KMS-11 (cell line): ENCODE measurements at regions not wholly inside any gene's neighbourhood (a gene's known extent, or its start where the extent isn't known, plus 50 kb on each side); places are given as distances from the start of the nearest gene placed in this dataset.

ENCODE experiments used
- H2AFZ ChIP-seq: fragments of 200-600 bp; sonication (generic); 2 replicates; pipeline ENCODE4 v1.6.1; 2016; ENCODE audit warnings: antibody characterized with exemption, mixed run types, low read depth
- H3K27ac ChIP-seq: fragments of 200-600 bp; sonication (generic); 2 replicates; pipeline ENCODE4 v1.6.1; 2016; ENCODE audit warnings: mild to moderate bottlenecking, mixed run types
- H3K27me3 ChIP-seq: fragments of 200-600 bp; sonication (generic); 2 replicates; pipeline ENCODE4 v1.6.1; 2017; ENCODE audit warnings: mild to moderate bottlenecking, low read depth, mixed run types, moderate library complexity; ENCODE audit not compliant: insufficient read depth
- H3K36me3 ChIP-seq: fragments of 200-600 bp; sonication (generic); 2 replicates; pipeline ENCODE4 v1.6.1; 2017; ENCODE audit warnings: mild to moderate bottlenecking, mixed run types; ENCODE audit not compliant: insufficient read depth
- H3K4me1 ChIP-seq: fragments of 200-600 bp; sonication (generic); 2 replicates; pipeline ENCODE4 v1.6.1; 2016; ENCODE audit warnings: mild to moderate bottlenecking, low read depth, mixed run types; ENCODE audit not compliant: poor library complexity, severe bottlenecking
- H3K4me2 ChIP-seq: fragments of 200-600 bp; sonication (generic); 2 replicates; pipeline ENCODE4 v1.7.0; 2016; ENCODE audit warnings: mild to moderate bottlenecking, mixed run types
- H3K4me3 ChIP-seq: fragments of 200-600 bp; sonication (generic); IDR thresholded peaks from 2 replicates; pipeline ENCODE4 v1.6.1; 2017; ENCODE audit warnings: low read depth, low read length, mixed read lengths; ENCODE audit not compliant: insufficient read depth
- H3K79me2 ChIP-seq: fragments of 200-600 bp; sonication (generic); 2 replicates; pipeline ENCODE4 v1.6.1; 2016; ENCODE audit warnings: low read depth, mixed run types; ENCODE audit not compliant: insufficient read depth
- H3K9ac ChIP-seq: fragments of 200-600 bp; sonication (generic); 2 replicates; pipeline ENCODE4 v1.6.1; 2016; ENCODE audit warnings: mild to moderate bottlenecking, mixed run types
- H4K20me1 ChIP-seq: fragments of 200-600 bp; sonication (generic); 2 replicates; pipeline ENCODE4 v1.6.1; 2016; ENCODE audit warnings: mild to moderate bottlenecking, mixed run types; ENCODE audit not compliant: insufficient read depth
- TF ChIP-seq, protein P1 (sequence below): fragments of 200-600 bp; sonication (generic); conservative IDR thresholded peaks from 2 replicates; pipeline ENCODE4 v1.6.1; 2017; ENCODE audit warnings: low read depth, mild to moderate bottlenecking, antibody characterized with exemption, low read length, moderate library complexity, mixed read lengths

DNA sequence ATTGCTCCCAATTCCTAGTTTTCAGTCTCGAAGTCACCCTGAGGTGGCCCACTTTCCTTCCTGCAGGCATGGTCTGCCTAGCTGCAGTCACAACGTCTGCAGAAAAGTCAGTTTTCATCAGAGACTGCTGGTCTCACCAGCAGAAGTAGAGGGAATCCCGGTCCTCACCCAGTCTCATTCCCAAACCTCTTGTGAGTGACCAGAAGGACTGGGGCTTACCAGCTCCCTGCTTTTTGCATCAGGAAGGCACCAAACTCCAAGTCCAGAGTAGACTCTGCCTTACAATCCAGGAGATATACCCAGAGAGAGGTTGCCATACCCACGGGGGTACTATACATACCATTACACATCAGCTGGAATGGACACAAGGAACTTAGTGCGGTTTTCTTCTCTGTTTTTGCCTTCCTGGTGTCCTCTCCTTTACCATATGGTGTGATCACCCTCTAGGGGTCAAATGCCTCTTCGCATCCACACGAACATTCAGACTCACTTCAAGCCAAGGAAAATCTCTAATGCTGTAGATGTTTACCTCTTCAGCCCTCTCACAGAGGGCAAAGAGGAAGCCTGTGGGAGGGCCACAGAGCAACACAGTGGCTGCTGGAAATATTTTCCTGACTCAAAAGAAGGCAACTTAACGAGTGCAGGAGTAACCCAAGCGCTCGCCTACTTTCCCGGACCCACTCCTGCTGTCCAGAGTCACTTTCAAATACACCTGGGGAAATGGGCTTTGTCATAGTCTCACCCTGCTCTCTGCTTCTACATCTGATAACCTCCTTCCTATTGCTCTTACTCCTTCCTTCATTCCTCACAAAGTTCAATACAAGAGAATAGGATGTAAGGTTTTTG lies 220.9 kb downstream of the C7orf25 start:
- Histone ChIP-seq H3K9ac (no peak overlapping the region), H3K4me1 (no peaks in the 10 kb centered on the region), H3K79me2 (no peaks in the 10 kb centered on the region), H3K27me3 (no peaks in the 10 kb centered on the region), H3K36me3 (no peaks in the 10 kb centered on the region), H3K4me3 (no peak overlapping the region), H2AFZ (no peak overlapping the region), H3K27ac (no peak overlapping the region), H3K4me2 (no peak overlapping the region), H4K20me1 (no peaks in the 10 kb centered on the region)
- TF ChIP-seq, protein P1, sequence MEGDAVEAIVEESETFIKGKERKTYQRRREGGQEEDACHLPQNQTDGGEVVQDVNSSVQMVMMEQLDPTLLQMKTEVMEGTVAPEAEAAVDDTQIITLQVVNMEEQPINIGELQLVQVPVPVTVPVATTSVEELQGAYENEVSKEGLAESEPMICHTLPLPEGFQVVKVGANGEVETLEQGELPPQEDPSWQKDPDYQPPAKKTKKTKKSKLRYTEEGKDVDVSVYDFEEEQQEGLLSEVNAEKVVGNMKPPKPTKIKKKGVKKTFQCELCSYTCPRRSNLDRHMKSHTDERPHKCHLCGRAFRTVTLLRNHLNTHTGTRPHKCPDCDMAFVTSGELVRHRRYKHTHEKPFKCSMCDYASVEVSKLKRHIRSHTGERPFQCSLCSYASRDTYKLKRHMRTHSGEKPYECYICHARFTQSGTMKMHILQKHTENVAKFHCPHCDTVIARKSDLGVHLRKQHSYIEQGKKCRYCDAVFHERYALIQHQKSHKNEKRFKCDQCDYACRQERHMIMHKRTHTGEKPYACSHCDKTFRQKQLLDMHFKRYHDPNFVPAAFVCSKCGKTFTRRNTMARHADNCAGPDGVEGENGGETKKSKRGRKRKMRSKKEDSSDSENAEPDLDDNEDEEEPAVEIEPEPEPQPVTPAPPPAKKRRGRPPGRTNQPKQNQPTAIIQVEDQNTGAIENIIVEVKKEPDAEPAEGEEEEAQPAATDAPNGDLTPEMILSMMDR: peak; percentile 34; the same call in 1 of the 2 replicates

DNA sequence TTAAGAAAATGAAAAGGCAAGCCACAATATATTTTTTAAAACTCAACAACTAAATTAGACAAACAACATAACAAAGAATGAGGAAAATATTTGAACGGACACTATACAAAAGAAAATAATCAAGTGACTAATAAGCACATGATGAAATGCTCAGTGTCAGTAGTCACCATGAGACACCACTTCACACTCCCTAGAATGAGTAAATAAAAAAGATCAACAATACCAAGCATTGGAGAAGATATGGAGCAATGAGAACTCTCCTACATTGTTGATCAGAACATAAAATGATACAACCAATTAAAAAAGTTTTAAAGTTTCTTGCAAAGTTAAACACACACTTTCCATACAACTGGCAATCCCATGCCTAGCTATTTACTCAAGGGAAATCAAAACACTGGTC lies 222.2 kb downstream of the C7orf25 start:
- no peak overlapping the region for H3K9ac ChIP-seq
- no peaks in the 10 kb centered on the region for H4K20me1 ChIP-seq
- no peaks in the 10 kb centered on the region for H3K27me3 ChIP-seq
- TF ChIP-seq, protein P1: no peak
- no peak overlapping the region for H3K4me2 ChIP-seq
- H3K27ac ChIP-seq: no peak overlapping the region
- no peaks in the 10 kb centered on the region for H3K36me3 ChIP-seq
- H2AFZ ChIP-seq: no peak overlapping the region
- no peaks in the 10 kb centered on the region for H3K79me2 ChIP-seq
- H3K4me3 ChIP-seq: no peak overlapping the region
- no peaks in the 10 kb centered on the region for H3K4me1 ChIP-seq

DNA sequence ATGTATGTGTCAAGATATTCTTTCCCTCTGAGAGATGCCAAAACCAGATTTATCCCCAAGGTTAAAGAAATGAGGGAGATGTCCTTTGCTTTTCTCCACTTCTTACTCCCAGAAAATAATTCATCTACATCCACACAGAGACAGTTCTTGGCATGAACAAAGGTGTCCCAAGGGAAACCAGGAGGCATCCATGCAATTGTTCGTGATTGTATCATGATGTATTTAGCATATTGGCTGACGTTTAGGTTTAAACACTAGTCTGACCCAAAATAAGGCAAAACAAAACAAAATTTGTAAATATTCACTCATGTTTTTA lies 223.9 kb downstream of the C7orf25 start:
- Histone ChIP-seq H3K4me2 (no peak overlapping the region), H3K79me2 (no peaks in the 10 kb centered on the region), H3K9ac (no peak overlapping the region), H3K4me1 (no peaks in the 10 kb centered on the region), H4K20me1 (no peaks in the 10 kb centered on the region), H2AFZ (no peak overlapping the region), H3K27me3 (no peaks in the 10 kb centered on the region), H3K36me3 (no peaks in the 10 kb centered on the region), H3K27ac (no peak overlapping the region), H3K4me3 (no peak overlapping the region)
- TF ChIP-seq, protein P1: no peak

DNA sequence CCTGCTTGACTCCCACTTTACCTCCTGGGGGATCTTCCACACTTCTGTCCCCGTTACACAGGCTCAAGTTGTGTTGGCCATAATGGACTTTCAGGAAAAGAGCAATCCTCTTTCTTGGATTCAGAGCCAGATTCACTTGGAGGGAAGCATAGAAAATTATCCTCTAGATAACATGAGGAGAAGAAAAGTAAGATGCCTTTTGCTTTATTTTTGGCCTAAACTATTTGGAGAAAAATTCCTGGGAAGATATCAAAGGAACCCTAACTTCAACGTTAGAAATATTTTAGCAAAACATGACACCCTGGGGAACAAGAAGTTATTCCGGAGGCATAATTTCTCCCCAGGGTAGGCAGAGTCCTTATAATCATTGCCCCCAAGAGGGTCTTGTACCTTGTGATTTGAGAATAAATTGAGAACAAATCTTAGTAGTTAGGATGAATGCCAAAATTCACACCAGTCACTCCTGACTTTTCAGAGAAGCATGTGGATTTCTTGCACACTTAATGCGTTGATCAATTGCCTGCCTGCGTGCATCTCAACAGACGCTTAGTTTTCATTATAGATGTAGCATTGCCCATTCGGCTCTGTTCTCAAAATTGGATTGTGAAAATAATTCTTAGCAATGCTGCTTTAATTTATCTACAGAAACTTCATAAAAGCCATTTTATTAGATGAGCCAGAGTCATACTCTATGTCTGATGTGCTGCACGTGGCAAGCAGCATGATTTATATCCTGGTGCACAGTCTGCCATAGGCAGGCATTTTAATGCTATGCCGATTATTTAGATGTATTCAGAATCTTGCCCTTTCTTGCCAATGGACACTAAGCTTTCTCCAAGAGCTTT lies 224.4 kb downstream of the C7orf25 start:
- Histone ChIP-seq H4K20me1 (no peaks in the 10 kb centered on the region), H3K36me3 (no peaks in the 10 kb centered on the region), H3K79me2 (no peaks in the 10 kb centered on the region), H3K9ac (no peak overlapping the region), H3K4me2 (no peak overlapping the region), H3K27me3 (no peaks in the 10 kb centered on the region), H3K4me1 (no peaks in the 10 kb centered on the region), H3K4me3 (no peak overlapping the region), H3K27ac (no peak overlapping the region), H2AFZ (no peak overlapping the region)
- TF ChIP-seq, protein P1: no peak
